Smooth muscle cell (in vitro differentiated cells): ENCODE measurements at regions not wholly inside any gene's neighbourhood (a gene's known extent, or its start where the extent isn't known, plus 50 kb on each side); places are given as distances from the start of the nearest gene placed in this dataset.

Experiments
- DNase-seq: peaks from one replicate; lab custom pipeline; 2025; ENCODE audit not compliant: unreplicated experiment; lab: John Stamatoyannopoulos, UW
- H2AFZ ChIP-seq: fragments of 200-600 bp; sonication (generic); 2 replicates; pipeline ENCODE4 v1.6.0; 2016; ENCODE audit warnings: antibody characterized with exemption, low read depth, mild to moderate bottlenecking
- H3F3A ChIP-seq: fragments of 200-600 bp; sonication (generic); 2 replicates; pipeline ENCODE4 v1.6.0; 2017; ENCODE audit warnings: antibody characterized with exemption, low read depth
- H3K27ac ChIP-seq: fragments of 200-600 bp; sonication (generic); 2 replicates; pipeline ENCODE4 v1.5.1; 2016; ENCODE audit warnings: low read depth, mild to moderate bottlenecking
- H3K27me3 ChIP-seq: fragments of 200-600 bp; sonication (generic); 2 replicates; pipeline ENCODE4 v1.6.1; 2016; ENCODE audit warnings: low read depth, mild to moderate bottlenecking
- H3K36me3 ChIP-seq: fragments of 200-600 bp; sonication (generic); 2 replicates; pipeline ENCODE4 v1.5.1; 2016; ENCODE audit warnings: low read depth
- H3K4me1 ChIP-seq: fragments of 200-600 bp; sonication (generic); 2 replicates; pipeline ENCODE4 v1.5.1; 2016; ENCODE audit warnings: low read depth
- H3K4me2 ChIP-seq: fragments of 200-600 bp; sonication (generic); 2 replicates; pipeline ENCODE4 v1.6.0; 2016; ENCODE audit warnings: mild to moderate bottlenecking
- H3K4me3 ChIP-seq: fragments of 200-600 bp; sonication (generic); 2 replicates; pipeline ENCODE4 v1.5.1; 2016; ENCODE audit warnings: mild to moderate bottlenecking
- H3K79me2 ChIP-seq: fragments of 200-600 bp; sonication (generic); 2 replicates; pipeline ENCODE4 v1.6.0; 2016; ENCODE audit warnings: low read depth, mild to moderate bottlenecking
- H3K9ac ChIP-seq: fragments of 200-600 bp; sonication (generic); 2 replicates; pipeline ENCODE4 v1.6.0; 2016; ENCODE audit warnings: low read depth
- H3K9me3 ChIP-seq: fragments of 200-600 bp; sonication (generic); replicated peaks from 2 replicates; pipeline ENCODE4 v1.5.1; 2016; ENCODE audit warnings: low read depth
- H4K20me1 ChIP-seq: fragments of 200-600 bp; sonication (generic); 2 replicates; pipeline ENCODE4 v1.6.0; 2016; ENCODE audit warnings: low read depth
- CTCF ChIP-seq: fragments of 200-600 bp; sonication (generic); IDR thresholded peaks from 2 replicates; pipeline ENCODE4 v1.5.1; 2017; ENCODE audit warnings: borderline replicate concordance, mild to moderate bottlenecking, antibody characterized with exemption; ENCODE audit not compliant: insufficient read depth, poor library complexity, severe bottlenecking
- WGBS: methylation state at CpG from one replicate; pipeline ENCODE4 v1.1.7; 2016; ENCODE audit warnings: low lambda C conversion rate; 5-methylcytosine and 5-hydroxymethylcytosine counted together

DNA sequence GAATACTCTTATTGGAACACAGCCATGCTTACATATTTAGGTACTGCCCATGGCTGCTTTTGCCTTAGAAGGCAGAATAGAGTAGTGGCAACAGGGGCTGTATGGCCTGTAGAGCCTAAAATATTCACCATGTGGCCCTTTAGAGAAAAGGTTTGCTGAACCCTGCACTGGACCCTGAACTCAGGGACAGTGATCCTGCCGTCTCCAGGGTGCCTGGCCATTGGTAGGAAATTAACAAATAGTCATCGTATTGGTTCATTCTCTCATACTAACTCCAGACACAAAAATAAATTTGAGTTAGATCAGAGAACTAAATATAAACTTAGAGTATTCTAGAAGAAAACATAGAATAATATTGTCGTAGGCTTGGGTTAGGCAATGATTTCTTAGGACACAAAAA lies 181.4 kb downstream of the BCAS1 start:
- no peak overlapping the region for H3K4me2 ChIP-seq
- no peak overlapping the region for H3K9ac ChIP-seq
- H3F3A ChIP-seq = peaks cover 8% of the 10 kb centered on the region
- TF ChIP-seq CTCF = no peak
- DNase-seq = no peak
- H3K36me3 ChIP-seq = no peaks in the 10 kb centered on the region
- H3K79me2 ChIP-seq = no peaks in the 10 kb centered on the region
- H3K4me3 ChIP-seq = no peak overlapping the region
- H3K27ac ChIP-seq = no peak overlapping the region
- H4K20me1 ChIP-seq = no peaks in the 10 kb centered on the region
- WGBS = 94% methylated on average over 3 of the region's 3 CpGs
- H3K4me1 ChIP-seq = no peaks in the 10 kb centered on the region
- H2AFZ ChIP-seq = no peak overlapping the region
- H3K9me3 ChIP-seq = no peaks in the 10 kb centered on the region
- no peaks in the 10 kb centered on the region for H3K27me3 ChIP-seq

DNA sequence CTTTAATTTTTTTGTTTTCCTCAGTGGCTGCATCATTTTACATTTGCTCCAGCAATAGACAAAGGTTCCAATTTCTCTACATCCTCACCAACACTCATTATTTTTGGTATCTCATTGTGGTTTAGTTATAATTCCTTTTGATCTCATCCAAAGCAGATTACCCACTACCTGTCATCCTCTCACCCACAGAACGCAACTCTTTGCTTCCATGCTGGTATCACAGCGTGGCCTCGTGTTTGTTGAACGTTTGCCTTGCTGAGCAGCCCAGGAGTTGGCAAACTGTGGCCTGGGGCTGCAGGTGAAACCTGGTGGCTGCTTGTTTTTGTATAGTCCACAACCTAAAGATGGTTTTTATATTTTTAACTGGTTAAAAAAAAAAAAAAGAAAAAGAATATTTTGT lies 181.9 kb downstream of the BCAS1 start:
- Histone ChIP-seq H3F3A (peaks cover 8% of the 10 kb centered on the region), H4K20me1 (no peaks in the 10 kb centered on the region), H3K27me3 (no peaks in the 10 kb centered on the region), H3K4me2 (no peak overlapping the region), H2AFZ (no peak overlapping the region), H3K9me3 (no peaks in the 10 kb centered on the region), H3K27ac (no peak overlapping the region), H3K4me1 (no peaks in the 10 kb centered on the region), H3K36me3 (no peaks in the 10 kb centered on the region), H3K4me3 (no peak overlapping the region), H3K79me2 (no peaks in the 10 kb centered on the region), H3K9ac (no peak overlapping the region)
- no peak for DNase-seq
- no peak for TF ChIP-seq CTCF
- 80% methylated on average over 4 of the region's 4 CpGs for WGBS

GRCh38 chr20:53887973-53888372 lies 182.4 kb downstream of the BCAS1 start:
- TF ChIP-seq CTCF = no peak
- no peaks in the 10 kb centered on the region for H3K36me3 ChIP-seq
- no peak overlapping the region for H3K4me3 ChIP-seq
- no peak for DNase-seq
- no peak overlapping the region for H3K27ac ChIP-seq
- peaks cover 8% of the 10 kb centered on the region for H3F3A ChIP-seq
- H3K27me3 ChIP-seq = no peaks in the 10 kb centered on the region
- no peak overlapping the region for H2AFZ ChIP-seq
- no peaks in the 10 kb centered on the region for H3K79me2 ChIP-seq
- no peaks in the 10 kb centered on the region for H3K9me3 ChIP-seq
- H3K4me2 ChIP-seq = no peak overlapping the region
- 95% methylated on average over 10 of the region's 10 CpGs for WGBS
- H3K4me1 ChIP-seq = no peaks in the 10 kb centered on the region
- H3K9ac ChIP-seq = no peak overlapping the region
- no peaks in the 10 kb centered on the region for H4K20me1 ChIP-seq

DNA sequence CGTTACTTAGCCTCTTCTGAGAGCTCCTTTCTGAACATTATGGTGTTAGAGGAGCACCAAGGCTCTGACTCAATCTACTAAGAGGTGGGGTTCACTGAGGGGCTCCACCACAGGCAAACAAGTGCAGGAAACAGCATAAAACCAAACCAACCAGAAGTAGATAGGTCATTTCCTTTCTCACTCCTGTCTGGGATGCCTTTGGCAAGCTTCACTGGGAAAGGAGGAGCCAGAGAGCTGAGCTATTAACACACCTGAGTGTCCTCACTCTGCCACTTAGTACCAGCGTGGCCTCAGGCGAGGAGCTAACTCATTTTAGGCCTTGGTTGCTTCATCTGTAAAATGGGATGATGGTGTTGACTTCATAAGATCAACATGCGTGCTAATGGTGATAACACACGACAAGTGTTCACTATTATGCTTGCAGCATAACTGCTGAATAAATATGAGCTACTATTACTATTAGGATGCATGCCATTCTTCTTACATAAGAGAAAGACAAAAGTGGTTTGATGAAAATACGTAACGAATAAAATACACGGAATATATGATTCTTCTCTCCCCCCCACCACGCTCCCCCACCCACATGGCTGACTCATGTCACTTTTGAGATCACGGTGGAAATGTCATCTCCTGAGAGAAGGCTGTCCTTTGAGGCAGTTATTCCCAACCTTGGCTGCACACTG lies 185.4 kb downstream of the BCAS1 start:
- TF ChIP-seq CTCF = no peak
- H3K79me2 ChIP-seq = no peaks in the 10 kb centered on the region
- 90% methylated on average over 10 of the region's 10 CpGs for WGBS
- no peaks in the 10 kb centered on the region for H3K27me3 ChIP-seq
- H3K4me3 ChIP-seq = no peak overlapping the region
- no peak overlapping the region for H3K9ac ChIP-seq
- no peaks in the 10 kb centered on the region for H3K4me1 ChIP-seq
- no peaks in the 10 kb centered on the region for H3K36me3 ChIP-seq
- no peak overlapping the region for H3K4me2 ChIP-seq
- no peak overlapping the region for H3K27ac ChIP-seq
- H3F3A ChIP-seq = no peaks in the 10 kb centered on the region
- no peaks in the 10 kb centered on the region for H3K9me3 ChIP-seq
- no peaks in the 10 kb centered on the region for H4K20me1 ChIP-seq
- DNase-seq = no peak
- no peak overlapping the region for H2AFZ ChIP-seq
